GM12892 (cell line): ENCODE measurements at regions not wholly inside any gene's neighbourhood (a gene's known extent, or its start where the extent isn't known, plus 50 kb on each side); places are given as distances from the start of the nearest gene placed in this dataset.

Experiments used
- POLR2A ChIP-seq: IDR thresholded peaks from 2 replicates; pipeline ENCODE4 v1.6.1; 2011; ENCODE audit warnings: low read depth, low read length, control low read depth
- POLR2AphosphoS5 ChIP-seq: IDR thresholded peaks from 2 replicates; pipeline ENCODE4 v1.6.1; 2011; ENCODE audit warnings: low read depth, low read length, control low read depth
- TAF1 ChIP-seq: IDR thresholded peaks from 2 replicates; pipeline ENCODE4 v1.6.1; 2011; ENCODE audit warnings: low read depth, mild to moderate bottlenecking, control low read depth, low read length, borderline replicate concordance

DNA sequence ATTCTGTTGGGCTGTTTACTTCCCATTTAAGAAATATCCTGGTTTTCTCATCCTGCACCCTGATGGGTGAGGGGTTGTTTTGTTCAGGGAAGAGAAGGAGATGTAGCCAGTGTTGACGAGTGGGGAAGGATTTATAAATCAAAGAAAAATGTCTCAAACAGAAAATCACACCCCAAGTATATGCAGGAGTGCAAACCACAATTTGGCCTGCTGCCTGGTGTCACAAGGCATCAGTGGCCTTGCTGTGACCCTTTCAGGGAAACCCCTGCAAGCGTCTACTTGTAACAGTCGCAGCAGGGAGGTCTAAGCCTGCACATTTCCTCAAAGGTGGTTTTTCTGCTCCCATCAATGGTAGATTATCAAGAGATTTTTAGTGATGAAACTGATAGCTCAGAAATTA is 132.6 kb upstream of the LRRN1 start:
- no peak for TF ChIP-seq POLR2AphosphoS5
- TF ChIP-seq POLR2A, result no peak
- TF ChIP-seq TAF1, result no peak
